ENCODE measurements at regions not wholly inside any gene's neighbourhood (a gene's known extent, or its start where the extent isn't known, plus 50 kb on each side); places are given as distances from the start of the nearest gene placed in this dataset.

DNA sequence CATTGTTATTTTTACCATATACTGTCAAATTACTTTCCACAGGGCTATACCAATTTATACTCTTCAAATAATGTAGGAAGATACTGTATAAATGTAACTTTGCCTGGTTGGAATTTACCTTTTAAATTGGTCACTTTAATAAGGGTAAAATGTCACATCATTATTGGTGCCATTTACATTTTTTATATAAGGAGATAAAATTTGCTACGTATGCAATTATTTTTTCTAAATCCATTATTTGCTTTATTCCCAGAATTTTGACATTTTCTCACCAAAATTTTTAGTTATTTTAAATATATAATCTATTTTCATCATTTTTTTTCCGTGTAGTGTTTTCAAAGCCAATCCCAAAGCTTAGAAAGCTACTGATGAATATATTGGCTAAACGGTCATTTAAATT, 664.7 kb downstream of the KCNJ2 start:
- CTCF ChIA-PET (ENCODE audit: partially characterized antibody): interaction anchor here (1.8 kb wide), 1 partner anchor 66 kb away, joined by 4 read pairs; no protein-coding TSS in a partner anchor
- WGBS, 2 experiments (ENCODE audit: extremely low coverage in 1 of 2, insufficient coverage in 1 of 2, insufficient read length in 1 of 2, insufficient replicate concordance in 2 of 2, low coverage in 1 of 2, low lambda C conversion rate in 2 of 2, missing lambda C conversion rate in 1 of 2): 92% methylated on average over 3 of the region's 3 CpGs; no CpG with 5 or more reads in 1 of the 2 experiments
- FAIRE-seq: no peak

More for the DNA sequence above, 664.7 kb downstream of the KCNJ2 start:
- Histone ChIP-seq H3K4me2 (ENCODE audit: insufficient read depth in 1 of 2, low read depth in 2 of 2, low read length in 2 of 2) (no peak overlapping the region), H2BK20ac (ENCODE audit: low read length) (no peak overlapping the region), H2BK120ac (replicated peaks; ENCODE audit: low read depth, low read length) (no peak overlapping the region), H2BK5ac (ENCODE audit: low read depth, low read length) (no peak overlapping the region), H3K79me1 (ENCODE audit: low read depth, low read length) (no peaks in the 10 kb centered on the region), H4K8ac (ENCODE audit: extremely low read depth, insufficient read depth, low read length) (no peak overlapping the region), H3K18ac (ENCODE audit: extremely low read depth, low read length) (no peak overlapping the region), H3K27me3 (replicated peaks in 1 of 4; ENCODE audit: control insufficient read depth in 3 of 4, extremely low read depth in 1 of 4, insufficient read depth in 3 of 4, low read length in 3 of 4) (no peaks in the 10 kb centered on the region), H3K9ac (replicated peaks in 1 of 4; ENCODE audit: extremely low read depth in 1 of 4, low read depth in 3 of 4, low read length in 3 of 4) (no peak overlapping the region), H3K14ac (ENCODE audit: insufficient read length) (no peak overlapping the region), H3K79me2 (ENCODE audit: control insufficient read depth in 1 of 2, insufficient read depth in 2 of 2, low read length in 2 of 2) (no peaks in the 10 kb centered on the region), H2BK12ac (ENCODE audit: low read depth, low read length) (no peak overlapping the region), H3K4me3 (ENCODE audit: extremely low read depth in 1 of 4, insufficient read depth in 2 of 4, low read depth in 3 of 4, low read length in 4 of 4) (no peak overlapping the region), H3K23me2 (ENCODE audit: low read depth, low read length) (no peaks in the 10 kb centered on the region), H3K36me3 (ENCODE audit: control insufficient read depth in 2 of 4, insufficient read depth in 4 of 4, low read length in 3 of 4) (no peaks in the 10 kb centered on the region), H3K23ac (ENCODE audit: insufficient read length) (no peak overlapping the region), H4K20me1 (replicated peaks in 1 of 2; ENCODE audit: control insufficient read depth in 1 of 2, insufficient read depth in 2 of 2, low read length in 2 of 2) (no peaks in the 10 kb centered on the region), H2AFZ (ENCODE audit: low read length) (no peak overlapping the region), H4K5ac (ENCODE audit: insufficient read length, low read depth, low read length) (no peak overlapping the region), H3K9me3 (ENCODE audit: insufficient read depth in 2 of 2, low read depth in 1 of 2, low read length in 1 of 2) (no peaks in the 10 kb centered on the region), H2BK15ac (ENCODE audit: low read length) (no peak overlapping the region), H2AK5ac (ENCODE audit: low read depth, low read length) (no peak overlapping the region), H4K91ac (replicated peaks; ENCODE audit: insufficient read length, low read length) (no peak overlapping the region), H3K4me1 (replicated peaks in 1 of 4; ENCODE audit: control insufficient read depth in 3 of 4, insufficient read depth in 4 of 4, low read length in 3 of 4) (no peaks in the 10 kb centered on the region), H3K27ac (ENCODE audit: low read depth, low read length) (no peak overlapping the region), H3K56ac (replicated peaks; ENCODE audit: insufficient read length, low read depth, low read length) (no peak overlapping the region), H3K4ac (replicated peaks; ENCODE audit: insufficient read length, low read depth, low read length) (no peak overlapping the region)
- TF ChIP-seq YY1 (IDR thresholded peaks at IDR 0.05; ENCODE audit: low read depth, low read length) (no peak), CEBPB (IDR thresholded peaks at IDR 0.05; ENCODE audit: low read depth, low read length) (no peak), CTBP2 (IDR thresholded peaks at IDR 0.05; ENCODE audit: borderline replicate concordance, insufficient read depth, insufficient read length, low read length) (no peak), POLR2A (IDR thresholded peaks at IDR 0.05; ENCODE audit: control extremely low read depth in 1 of 2, low read depth in 2 of 2, low read length in 2 of 2) (no peak), SIX5 (IDR thresholded peaks at IDR 0.05; ENCODE audit: low read depth, low read length) (no peak), SAP30 (IDR thresholded peaks at IDR 0.05; ENCODE audit: insufficient read depth, insufficient replicate concordance, low read length) (no peak), SP2 (IDR thresholded peaks at IDR 0.05; ENCODE audit: low read length) (no peak), JUN (IDR thresholded peaks at IDR 0.05; ENCODE audit: low read depth, low read length) (no peak), POU5F1 (IDR thresholded peaks at IDR 0.05; ENCODE audit: low read depth, low read length) (no peak), KDM1A (IDR thresholded peaks at IDR 0.05; ENCODE audit: borderline replicate concordance, low read length) (no peak), SIRT6 (IDR thresholded peaks at IDR 0.05; ENCODE audit: low read length) (no peak), ZNF274 (IDR thresholded peaks at IDR 0.05; ENCODE audit: borderline replicate concordance, extremely low read depth, low read length) (no peak), RAD21 (IDR thresholded peaks at IDR 0.05 in 1 of 2, conservative IDR thresholded peaks at IDR 0.05 in 1 of 2; ENCODE audit: low read depth in 2 of 2, low read length in 2 of 2) (no peak)
- TF ChIP-seq, protein P1, sequence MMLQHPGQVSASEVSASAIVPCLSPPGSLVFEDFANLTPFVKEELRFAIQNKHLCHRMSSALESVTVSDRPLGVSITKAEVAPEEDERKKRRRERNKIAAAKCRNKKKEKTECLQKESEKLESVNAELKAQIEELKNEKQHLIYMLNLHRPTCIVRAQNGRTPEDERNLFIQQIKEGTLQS (IDR thresholded peaks at IDR 0.05; ENCODE audit: insufficient read depth, low read depth, low read length): no peak
- DNase-seq (ENCODE audit: low read depth in 1 of 2, low spot score in 2 of 2): no peak
- POLR2A ChIA-PET (ENCODE audit: partially characterized antibody): no interaction called here
